Esophagus muscularis mucosa (tissue), 4 donors: ENCODE measurements at regions not wholly inside any gene's neighbourhood (a gene's known extent, or its start where the extent isn't known, plus 50 kb on each side); places are given as distances from the start of the nearest gene placed in this dataset.

Experiments used
- DNase-seq: peaks from one replicate; pipeline ENCODE4 v3.0.0-alpha.2; 2017; ENCODE audit errors: extremely low spot score
- H3K27ac ChIP-seq, 4 donors: fragments of 200-600 bp; sonication (generic); replicated peaks in 1 of 4; 1 replicate in 3 of 4; 2 replicates in 1 of 4; pipeline ENCODE4 v1.5.1; 2016 to 2019; ENCODE audit warnings: mild to moderate bottlenecking in 1 of 4
- H3K27me3 ChIP-seq, 4 donors: fragments of 200-600 bp; sonication (generic); one replicate each; pipeline versions ENCODE4 v1.5.1 to v1.6.0; 2016 to 2019
- H3K36me3 ChIP-seq, 4 donors: fragments of 200-600 bp; sonication (generic); one replicate each; pipeline ENCODE4 v1.5.1; 2016 to 2019
- H3K4me1 ChIP-seq, 4 donors: fragments of 200-600 bp; sonication (generic); one replicate each; pipeline ENCODE4 v1.5.1; 2016 to 2019
- H3K4me3 ChIP-seq, 4 donors: fragments of 200-600 bp; sonication (generic); 1 replicate in 2 of 4; 2 replicates in 2 of 4; pipeline ENCODE4 v1.5.1; 2016 to 2019; ENCODE audit warnings: mild to moderate bottlenecking in 4 of 4, moderate library complexity in 1 of 4
- H3K9me3 ChIP-seq, 4 donors: fragments of 200-600 bp; sonication (generic); 1 replicate in 3 of 4; 2 replicates in 1 of 4; pipeline ENCODE4 v1.5.1; 2016 to 2019
- EP300 ChIP-seq: sonication (generic); formaldehyde crosslinking; IDR thresholded peaks from one replicate; pipeline ENCODE4 v1.6.1; 2017; ENCODE audit warnings: antibody characterized with exemption
- POLR2A ChIP-seq: fragments of 450-650 bp; IDR thresholded peaks from one replicate; pipeline ENCODE4 v1.6.1; 2017; ENCODE audit warnings: antibody characterized with exemption, moderate library complexity, mild to moderate bottlenecking, low read depth
- POLR2AphosphoS5 ChIP-seq, 2 donors: sonication (generic); formaldehyde crosslinking; IDR thresholded peaks; one replicate each; pipeline ENCODE4 v1.6.1; 2017; ENCODE audit warnings: antibody characterized with exemption in 2 of 2
- WGBS: methylation state at CpG from one replicate; pipeline ENCODE4 v1.1.5; 2018; 5-methylcytosine and 5-hydroxymethylcytosine counted together
- intact Hi-C: fragments of 100-400 bp; cut with DNase I; formaldehyde crosslinking; loops from one replicate; pipeline ENCODE4 v1.15.1; 2023
- TF ChIP-seq, protein P1 (sequence below), 3 experiments: fragments of 200-600 bp in 2 of 3; fragments of 450-650 bp in 1 of 3; sonication (generic) in 2 of 3; IDR thresholded peaks; one replicate each; pipeline ENCODE4 v1.5.1; 2017 to 2019; ENCODE audit warnings: antibody characterized with exemption in 3 of 3, mild to moderate bottlenecking in 2 of 3, moderate library complexity in 1 of 3

DNA sequence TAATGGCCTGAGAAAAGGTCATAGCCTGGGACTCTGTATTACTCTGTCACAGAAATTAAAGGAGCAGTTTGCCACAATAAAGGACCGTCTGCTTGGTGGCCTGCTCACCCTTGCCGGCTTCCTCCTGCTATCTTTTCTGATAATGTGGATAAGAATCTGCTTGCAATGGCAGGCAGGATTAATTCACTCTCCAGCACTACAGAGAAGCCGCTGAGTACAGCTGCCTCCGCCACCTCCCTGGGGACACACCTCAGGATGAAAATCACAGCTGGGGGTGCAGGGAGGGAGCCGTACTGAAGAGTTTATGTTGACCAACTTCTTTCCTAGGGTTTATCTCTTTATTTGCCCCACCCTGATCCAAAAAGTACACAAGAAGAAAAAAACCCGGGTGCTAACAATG lies 245.9 kb upstream of the RPL38 start:
- TF ChIP-seq EP300 (no peak), POLR2A (no peak)
- TF ChIP-seq, protein P1, sequence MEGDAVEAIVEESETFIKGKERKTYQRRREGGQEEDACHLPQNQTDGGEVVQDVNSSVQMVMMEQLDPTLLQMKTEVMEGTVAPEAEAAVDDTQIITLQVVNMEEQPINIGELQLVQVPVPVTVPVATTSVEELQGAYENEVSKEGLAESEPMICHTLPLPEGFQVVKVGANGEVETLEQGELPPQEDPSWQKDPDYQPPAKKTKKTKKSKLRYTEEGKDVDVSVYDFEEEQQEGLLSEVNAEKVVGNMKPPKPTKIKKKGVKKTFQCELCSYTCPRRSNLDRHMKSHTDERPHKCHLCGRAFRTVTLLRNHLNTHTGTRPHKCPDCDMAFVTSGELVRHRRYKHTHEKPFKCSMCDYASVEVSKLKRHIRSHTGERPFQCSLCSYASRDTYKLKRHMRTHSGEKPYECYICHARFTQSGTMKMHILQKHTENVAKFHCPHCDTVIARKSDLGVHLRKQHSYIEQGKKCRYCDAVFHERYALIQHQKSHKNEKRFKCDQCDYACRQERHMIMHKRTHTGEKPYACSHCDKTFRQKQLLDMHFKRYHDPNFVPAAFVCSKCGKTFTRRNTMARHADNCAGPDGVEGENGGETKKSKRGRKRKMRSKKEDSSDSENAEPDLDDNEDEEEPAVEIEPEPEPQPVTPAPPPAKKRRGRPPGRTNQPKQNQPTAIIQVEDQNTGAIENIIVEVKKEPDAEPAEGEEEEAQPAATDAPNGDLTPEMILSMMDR (IDR thresholded peaks at IDR 0.05), result no peak
- peaks cover 0 to 6% (median 5%) of the 10 kb centered on the region in 4 donors for H3K4me1 ChIP-seq
- no peak for DNase-seq
- H3K27me3 ChIP-seq, result peaks cover 0 to 49% (median 8%) of the 10 kb centered on the region in 4 donors
- H3K4me3 ChIP-seq, result no peak overlapping the region
- H3K9me3 ChIP-seq, result no peaks in the 10 kb centered on the region
- 58% methylated on average over 6 of the region's 6 CpGs for WGBS
- H3K27ac ChIP-seq, result no peak overlapping the region
- intact Hi-C loops, result loop anchor here (10.0 kb wide), 1 partner anchor 533 kb away; no protein-coding TSS in a partner anchor
- no peaks in the 10 kb centered on the region for H3K36me3 ChIP-seq

DNA sequence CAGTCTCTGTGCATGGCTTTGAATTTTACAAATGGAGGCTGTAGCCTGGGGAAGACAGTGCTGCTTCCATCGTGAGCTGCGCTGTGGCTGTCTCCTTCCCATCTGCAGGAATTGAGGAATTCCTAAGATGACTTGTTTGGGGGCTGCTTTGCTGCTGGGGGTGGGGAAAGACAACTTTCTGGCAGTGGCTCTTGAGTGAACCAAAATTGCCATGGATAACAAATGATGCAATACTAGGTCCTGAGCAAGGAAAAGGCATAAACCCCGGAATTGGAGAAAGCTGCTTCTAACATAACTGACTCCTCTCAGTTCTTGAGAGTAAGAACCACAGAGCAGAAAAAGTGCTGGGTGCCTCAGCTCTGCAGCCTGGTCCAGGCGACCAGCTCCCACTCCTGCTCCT lies 245.0 kb upstream of the RPL38 start:
- intact Hi-C loops, result loop anchor here (10.0 kb wide), 1 partner anchor 534 kb away; no protein-coding TSS in a partner anchor
- Histone ChIP-seq H3K27me3 (peaks cover 0 to 40% (median 0%) of the 10 kb centered on the region in 4 donors), H3K4me1 (no peaks in the 10 kb centered on the region), H3K27ac (no peak overlapping the region), H3K9me3 (no peaks in the 10 kb centered on the region), H3K4me3 (no peak overlapping the region), H3K36me3 (no peaks in the 10 kb centered on the region)
- TF ChIP-seq EP300 (no peak), POLR2AphosphoS5 (IDR thresholded peaks at IDR 0.05) (no peak), POLR2A (no peak)
- TF ChIP-seq, protein P1 (IDR thresholded peaks at IDR 0.05), result no peak
- WGBS, result 72% methylated on average over 4 of the region's 4 CpGs
- DNase-seq, result no peak

DNA sequence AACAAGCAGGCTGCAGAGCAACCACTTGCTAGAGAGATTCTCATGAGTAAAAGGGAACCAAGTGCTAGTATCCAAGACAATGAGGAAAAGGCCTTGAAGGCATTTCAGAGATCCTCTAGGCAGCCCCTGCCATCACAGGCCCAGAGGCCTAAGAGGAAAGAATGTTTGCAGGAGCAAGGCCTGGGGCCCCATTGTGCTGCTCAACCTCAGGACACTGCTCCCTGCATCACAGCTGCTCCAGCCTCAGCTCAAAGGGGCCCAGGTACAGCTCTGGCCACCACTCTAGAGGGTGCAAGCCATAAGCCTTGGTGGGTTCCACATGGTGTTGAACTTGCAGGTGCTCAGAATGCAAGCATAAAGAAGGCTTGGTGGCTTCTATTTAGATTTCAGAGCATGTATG lies 243.0 kb upstream of the RPL38 start:
- no peak for DNase-seq
- TF ChIP-seq POLR2A (no peak), EP300 (no peak), POLR2AphosphoS5 (IDR thresholded peaks at IDR 0.05) (no peak)
- TF ChIP-seq, protein P1 (IDR thresholded peaks at IDR 0.05), result no peak

DNA sequence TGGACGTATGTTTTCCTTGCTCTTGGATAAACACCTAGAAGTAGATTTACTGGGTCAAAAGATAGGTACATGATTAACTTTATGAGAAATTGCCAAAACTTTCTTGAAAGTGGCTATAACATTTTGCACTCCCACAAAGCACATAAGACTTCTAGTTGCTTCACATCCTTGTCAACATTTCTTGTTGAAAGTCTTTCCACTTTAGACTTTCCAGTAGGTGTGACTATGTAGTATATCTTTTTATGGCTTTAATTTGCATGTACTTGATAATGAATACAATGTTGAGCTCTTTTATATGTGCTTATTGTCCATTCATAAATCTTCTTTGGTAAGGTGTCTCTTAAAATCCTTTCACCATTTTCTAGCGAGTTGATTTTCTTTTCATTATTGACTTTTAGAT lies 241.2 kb upstream of the RPL38 start:
- Histone ChIP-seq H3K36me3 (no peaks in the 10 kb centered on the region), H3K4me3 (no peak overlapping the region), H3K9me3 (peaks cover 0 to 8% (median 2%) of the 10 kb centered on the region in 4 donors), H3K4me1 (no peaks in the 10 kb centered on the region), H3K27me3 (peaks cover 0 to 10% (median 0%) of the 10 kb centered on the region in 4 donors), H3K27ac (no peak overlapping the region)
- no peak for TF ChIP-seq POLR2A
- TF ChIP-seq, protein P1 (IDR thresholded peaks at IDR 0.05), result no peak
- no peak for TF ChIP-seq EP300
- 46% methylated on average over 2 of the region's 2 CpGs for WGBS
- DNase-seq, result no peak
- intact Hi-C loops, result no loop called here

More for the DNA sequence above, 243.0 kb upstream of the RPL38 start:
- H3K4me3 ChIP-seq, result no peak overlapping the region
- intact Hi-C loops, result no loop called here
- no peaks in the 10 kb centered on the region for H3K4me1 ChIP-seq
- H3K36me3 ChIP-seq, result no peaks in the 10 kb centered on the region
- no peak overlapping the region for H3K27ac ChIP-seq
- peaks cover 0 to 27% (median 0%) of the 10 kb centered on the region in 4 donors for H3K27me3 ChIP-seq
- peaks cover 0 to 8% (median 0%) of the 10 kb centered on the region in 4 donors for H3K9me3 ChIP-seq

DNA sequence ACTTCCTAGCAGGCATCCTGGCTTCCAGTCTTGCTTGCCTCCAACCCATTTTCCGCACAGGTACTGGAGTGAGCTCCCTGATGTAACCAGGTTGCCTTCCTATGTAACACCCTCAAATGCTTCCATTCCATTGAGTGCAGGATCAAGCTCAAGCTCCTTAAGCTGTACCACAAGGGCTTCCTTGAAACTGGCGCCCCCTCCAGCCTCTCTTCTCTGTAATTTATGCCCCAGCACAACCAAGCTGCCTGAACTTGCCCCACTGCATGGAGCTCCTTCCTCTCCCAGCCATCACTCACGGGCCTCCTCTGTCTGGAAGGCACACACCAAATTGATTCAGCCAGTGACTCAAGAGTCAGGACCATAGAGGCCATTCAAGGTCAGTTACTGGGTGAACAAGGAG lies 234.8 kb upstream of the RPL38 start:
- intact Hi-C loops, result no loop called here
- Histone ChIP-seq H3K9me3 (peaks cover 0 to 8% (median 2%) of the 10 kb centered on the region in 4 donors), H3K4me3 (no peak overlapping the region), H3K27me3 (peaks cover 0 to 46% (median 0%) of the 10 kb centered on the region in 4 donors), H3K4me1 (no peaks in the 10 kb centered on the region), H3K36me3 (no peaks in the 10 kb centered on the region), H3K27ac (no peak overlapping the region)
- TF ChIP-seq POLR2A (no peak), EP300 (no peak), POLR2AphosphoS5 (IDR thresholded peaks at IDR 0.05) (no peak)
- TF ChIP-seq, protein P1 (IDR thresholded peaks at IDR 0.05), result no peak
- 63% methylated on average over 3 of the region's 3 CpGs for WGBS
- DNase-seq, result no peak
